ENCODE measurements at regions not wholly inside any gene's neighbourhood (a gene's known extent, or its start where the extent isn't known, plus 50 kb on each side); places are given as distances from the start of the nearest gene placed in this dataset.

GRCh38 chr2:195026261-195026660 is 630.8 kb upstream of the SLC39A10 start (continued):
- TF ChIP-seq ZNF518A (tag by site-specific recombination; conservative IDR thresholded peaks at IDR 0.05; ENCODE audit: low read depth) (no peak), ZNF366 (tag by site-specific recombination; conservative IDR thresholded peaks at IDR 0.05) (no peak), ZNF76 (tag by site-specific recombination; IDR thresholded peaks at IDR 0.05; ENCODE audit: borderline replicate concordance, low read depth) (no peak)

GRCh38 chr2:195022508-195022830 is 634.6 kb upstream of the SLC39A10 start:
- ChIA-PET POLR2A (no interaction called here), CTCF (no interaction called here)
- Histone ChIP-seq H3K4me1 (ENCODE audit: control insufficient read depth, insufficient read depth, low read length) (no peaks in the 10 kb centered on the region), H3K27ac (ENCODE audit: extremely low read depth, low read depth, low read length) (no peak overlapping the region), H3K9me3 (ENCODE audit: control insufficient read depth, insufficient read depth, low read depth, low read length) (no peaks in the 10 kb centered on the region), H3K4me3 (ENCODE audit: low read depth, low read length) (no peak overlapping the region), H3K36me3 (ENCODE audit: control insufficient read depth in 2 of 2, insufficient read depth in 1 of 2, low read length in 2 of 2) (no peaks in the 10 kb centered on the region)
- TF ChIP-seq ZNF677 (tag by site-specific recombination; IDR thresholded peaks at IDR 0.05) (no peak), ZFHX2 (tag by site-specific recombination; conservative IDR thresholded peaks at IDR 0.05) (no peak), ZBTB21 (tag by site-specific recombination; IDR thresholded peaks at IDR 0.05) (no peak), ZNF239 (tag by site-specific recombination; IDR thresholded peaks at IDR 0.05) (no peak), ZNF555 (tag by site-specific recombination; conservative IDR thresholded peaks at IDR 0.05) (no peak), AEBP2 (tag by site-specific recombination; IDR thresholded peaks at IDR 0.05; ENCODE audit: borderline replicate concordance) (no peak), ZNF169 (tag by site-specific recombination; IDR thresholded peaks at IDR 0.05) (no peak), ZBTB20 (tag by site-specific recombination; IDR thresholded peaks at IDR 0.05) (no peak), ZNF324 (tag by site-specific recombination; IDR thresholded peaks at IDR 0.05) (no peak), TSHZ1 (tag by site-specific recombination; IDR thresholded peaks at IDR 0.05; ENCODE audit: borderline replicate concordance) (no peak), ZNF175 (tag by site-specific recombination; IDR thresholded peaks at IDR 0.05) (no peak), ZNF423 (tag by site-specific recombination; IDR thresholded peaks at IDR 0.05) (no peak), ZNF792 (tag by site-specific recombination; IDR thresholded peaks at IDR 0.05) (no peak), ZIC2 (tag by site-specific recombination; IDR thresholded peaks at IDR 0.05) (no peak), ZFP69B (tag by site-specific recombination; IDR thresholded peaks at IDR 0.05) (no peak)
